Colon (tissue), 2 donors: ENCODE measurements at regions not wholly inside any gene's neighbourhood (a gene's known extent, or its start where the extent isn't known, plus 50 kb on each side); places are given as distances from the start of the nearest gene placed in this dataset.

Experiments used
- FAIRE-seq: peaks from 2 replicates; lab custom pipeline; 2012; peaks lifted over from hg19 to GRCh38; lab: Jason Lieb, UNC
- donor health status: control.
- donor health status: control.

DNA sequence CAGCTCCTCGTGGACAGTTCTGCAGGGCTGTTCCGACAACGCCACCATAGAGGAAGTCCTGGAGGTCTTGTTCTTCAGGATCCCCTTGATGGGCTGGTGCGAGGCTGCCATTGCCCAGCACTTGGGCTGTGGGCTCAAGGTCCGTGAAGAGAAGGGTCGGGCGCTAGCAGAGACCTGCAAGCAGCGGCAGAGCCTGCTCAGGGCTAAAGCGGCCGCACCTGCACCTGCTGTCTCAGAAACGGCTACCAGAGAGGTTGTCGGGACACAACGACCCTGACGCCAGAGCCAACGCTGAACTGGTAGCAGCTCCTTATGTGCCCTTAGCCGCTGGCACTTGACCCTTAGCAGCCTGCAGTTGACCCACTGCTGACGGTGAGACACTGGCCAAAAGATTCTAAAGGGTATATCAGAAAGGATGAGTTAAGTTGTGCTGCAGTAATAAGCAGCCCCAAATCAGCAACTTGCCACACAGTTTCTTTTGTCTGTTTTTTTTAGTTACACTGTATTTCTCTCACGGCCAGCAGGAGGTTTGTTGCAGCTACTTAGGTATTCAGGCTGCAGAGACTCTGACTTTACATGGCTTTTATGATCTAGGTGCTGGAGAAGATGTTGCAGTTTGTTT, 55.5 kb upstream of the ST6GAL2 start:
- FAIRE-seq: no peak

DNA sequence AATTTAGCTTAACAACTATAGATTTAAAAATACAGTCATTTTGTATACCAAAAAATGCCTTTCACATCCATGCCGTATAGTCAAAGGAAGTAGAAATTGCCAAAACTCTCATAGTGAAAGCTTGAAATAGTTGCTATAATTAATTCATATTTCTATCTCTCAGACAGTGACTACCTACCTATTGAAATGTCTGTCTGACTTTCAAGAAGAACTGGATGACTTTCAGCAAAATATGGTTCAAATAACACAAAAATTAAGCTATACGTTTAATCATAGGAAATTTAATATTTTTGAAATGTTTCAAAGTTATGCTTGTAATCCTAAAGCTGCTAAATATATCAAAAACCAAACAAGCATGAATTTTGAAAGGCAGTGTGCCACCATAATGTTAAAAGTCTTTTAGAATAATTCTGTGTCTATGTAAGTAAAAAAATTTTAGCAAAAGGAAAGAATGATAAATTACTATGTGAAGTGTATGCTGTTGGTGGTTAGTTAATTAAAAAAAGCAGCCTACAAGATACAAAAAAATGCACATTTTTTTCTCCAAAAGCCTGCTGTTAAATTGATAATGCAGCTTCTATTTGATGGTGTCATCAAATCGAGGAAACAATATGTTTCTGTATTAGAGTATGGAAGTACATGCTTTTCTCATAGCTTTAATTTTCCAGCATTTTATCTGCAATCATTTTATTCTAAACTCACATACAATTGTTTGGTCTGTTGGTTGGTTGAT, 57.7 kb upstream of the ST6GAL2 start:
- FAIRE-seq: no peak

DNA sequence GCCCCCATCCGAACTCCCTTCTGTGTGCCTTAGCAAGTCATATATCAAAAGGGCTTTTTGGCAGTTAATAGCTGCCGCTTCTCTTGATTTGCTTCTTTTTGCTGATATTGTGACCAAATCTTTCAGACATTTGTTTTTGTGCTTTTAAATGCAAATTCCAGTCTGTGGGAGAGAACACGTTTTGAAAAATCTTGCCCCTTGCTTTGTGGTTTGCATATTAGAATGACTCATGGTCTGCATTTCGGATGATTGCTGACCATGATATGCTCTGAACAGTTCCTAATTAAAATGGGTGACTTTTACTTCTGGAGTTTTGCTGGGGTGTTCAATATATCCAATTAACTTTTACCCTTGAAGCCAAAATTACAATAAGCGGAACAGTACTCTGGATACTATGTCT, 58.2 kb upstream of the ST6GAL2 start:
- FAIRE-seq: no peak

DNA sequence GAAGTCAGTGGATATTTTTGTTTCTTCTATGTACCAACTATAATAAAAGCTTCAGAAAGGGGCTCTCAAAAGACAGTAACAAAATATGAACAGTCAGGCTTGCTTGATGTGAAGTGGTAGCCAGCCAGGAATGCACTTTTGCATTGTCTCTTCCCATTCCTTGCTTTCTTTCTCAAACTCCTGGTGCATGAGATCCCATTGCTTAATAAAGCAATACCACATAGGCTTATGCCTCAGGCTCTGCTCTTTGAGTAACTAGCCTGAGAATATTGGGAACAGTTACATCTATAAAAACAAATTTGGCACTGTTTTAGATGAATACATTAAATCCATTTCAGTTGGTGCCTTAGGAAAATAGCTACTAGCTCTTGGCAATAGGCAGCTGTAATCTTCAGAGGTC, 62.6 kb upstream of the ST6GAL2 start:
- FAIRE-seq: no peak

DNA sequence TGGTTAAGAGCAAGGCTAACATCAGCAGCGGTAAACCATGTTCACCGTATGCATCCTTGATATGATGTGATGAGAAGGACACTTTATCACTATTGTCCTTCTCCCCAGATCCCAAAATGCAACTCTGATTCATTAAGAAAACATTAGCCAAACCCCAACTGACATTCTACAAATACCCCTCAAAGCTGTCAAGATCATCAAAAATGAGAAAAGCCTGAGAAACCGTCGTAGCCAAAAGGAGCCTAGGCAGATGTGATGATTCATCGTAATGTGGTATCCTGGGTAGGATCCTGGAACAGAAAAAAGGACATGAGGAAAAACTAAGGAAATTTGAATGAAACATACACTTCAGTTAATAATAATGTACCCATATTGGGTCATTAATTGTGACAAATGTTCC, 67.3 kb upstream of the ST6GAL2 start:
- no peak for FAIRE-seq

DNA sequence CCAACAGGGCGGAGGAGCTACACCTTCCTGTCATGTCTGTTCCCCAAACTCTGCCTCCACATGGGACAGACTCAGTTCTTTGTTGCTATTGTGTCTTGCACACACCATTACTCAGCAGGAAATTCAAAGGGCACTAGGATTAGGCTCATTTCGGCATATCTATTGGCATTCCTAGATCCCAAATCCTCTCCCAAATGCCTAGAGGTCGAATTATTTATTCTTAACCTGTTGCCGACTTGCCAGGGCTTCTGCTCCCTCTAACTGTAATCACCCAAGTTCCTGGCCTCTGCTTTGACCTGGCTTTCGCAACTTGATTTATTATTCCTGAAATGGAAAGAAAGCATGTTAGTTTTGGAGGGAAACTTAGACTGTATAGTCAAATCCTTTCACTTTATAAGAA, 67.8 kb upstream of the ST6GAL2 start:
- FAIRE-seq: no peak

DNA sequence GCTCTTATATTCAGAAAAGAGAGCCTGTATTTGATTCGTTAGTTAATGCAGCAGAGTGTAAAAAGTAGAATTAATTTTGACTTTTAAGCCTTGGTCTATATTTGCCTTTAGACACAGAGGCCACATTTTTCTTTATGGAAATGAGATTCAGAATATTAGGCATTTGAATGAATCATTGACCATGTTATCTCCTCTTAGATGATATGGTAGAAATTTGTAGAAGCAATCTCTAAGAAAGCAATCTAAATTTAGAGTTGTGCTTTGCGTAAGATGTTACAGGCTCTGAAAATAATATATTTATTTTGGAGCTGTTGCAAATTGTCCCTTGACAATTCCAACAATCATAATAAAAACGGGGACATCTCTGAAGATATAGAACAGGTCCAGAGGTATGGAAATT, 68.3 kb upstream of the ST6GAL2 start:
- FAIRE-seq: no peak

DNA sequence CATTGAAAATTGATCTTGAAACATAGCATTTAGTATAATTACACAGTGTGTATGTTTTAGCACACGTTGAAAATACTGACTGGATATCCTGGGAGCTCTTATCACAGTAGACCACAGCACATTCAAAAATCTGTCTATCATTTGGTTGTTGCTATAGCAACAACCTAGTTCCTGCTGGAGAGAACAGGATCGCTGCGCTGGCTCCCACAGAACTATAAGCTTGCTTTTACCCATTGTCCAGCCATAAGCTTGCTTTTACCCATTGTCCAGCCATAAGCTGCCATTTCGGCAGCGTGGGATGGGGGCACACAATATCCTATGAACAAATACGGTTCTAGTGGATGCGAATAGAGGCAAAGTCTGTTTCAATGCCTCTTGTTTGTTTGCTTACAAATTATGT, 70.4 kb upstream of the ST6GAL2 start:
- no peak for FAIRE-seq

DNA sequence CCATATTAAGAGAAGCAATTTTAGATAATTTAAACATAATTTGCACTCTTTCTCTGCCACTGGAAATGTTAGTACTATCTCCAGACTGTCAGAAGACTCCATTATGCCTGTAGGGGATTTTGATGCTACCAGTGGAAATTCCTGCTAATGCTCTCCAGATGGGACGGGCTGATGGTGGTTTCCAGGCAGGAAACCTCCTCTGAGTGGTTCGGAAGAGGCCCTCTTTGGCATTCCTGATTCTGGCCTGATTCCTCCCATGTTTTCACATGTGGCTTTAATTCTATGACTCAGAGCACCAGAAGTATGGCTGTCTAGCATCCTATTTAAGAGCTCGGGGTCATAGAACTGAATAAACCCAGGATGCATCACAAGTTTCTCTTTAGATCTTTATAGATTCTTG, 70.9 kb upstream of the ST6GAL2 start:
- FAIRE-seq: no peak

DNA sequence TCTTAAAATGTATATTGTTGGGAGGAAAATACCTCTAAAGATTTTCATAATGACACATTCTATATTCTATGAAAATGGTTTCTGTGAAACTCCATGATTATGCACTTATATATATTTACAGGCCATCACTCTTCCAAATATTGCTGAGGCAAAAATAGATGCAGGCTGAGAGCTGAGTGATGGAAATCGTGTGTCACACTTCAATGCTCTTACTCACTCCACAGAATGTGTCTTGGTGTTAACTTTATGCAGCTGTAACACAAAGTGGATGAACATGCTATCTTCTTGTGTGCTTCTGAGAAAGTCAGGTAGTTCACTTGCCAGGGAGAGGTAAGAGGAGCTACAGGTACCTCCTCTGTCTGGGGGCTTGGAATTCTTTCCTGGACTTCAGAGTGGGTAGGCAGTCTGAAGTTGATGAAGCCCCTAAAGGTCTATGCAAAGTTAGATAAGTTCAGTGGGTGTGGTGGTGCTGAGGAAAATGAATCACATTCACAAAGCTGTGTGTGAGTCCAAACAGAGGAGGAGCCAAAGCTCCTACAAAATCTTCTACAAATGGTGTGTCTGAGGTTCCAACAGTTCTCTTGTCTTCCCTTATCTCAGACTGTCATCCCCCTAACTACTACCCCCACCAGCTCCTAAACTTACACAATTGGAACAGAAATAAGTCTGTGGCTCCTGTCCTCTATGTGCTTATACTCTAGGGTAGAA, 74.2 kb upstream of the ST6GAL2 start:
- no peak for FAIRE-seq

DNA sequence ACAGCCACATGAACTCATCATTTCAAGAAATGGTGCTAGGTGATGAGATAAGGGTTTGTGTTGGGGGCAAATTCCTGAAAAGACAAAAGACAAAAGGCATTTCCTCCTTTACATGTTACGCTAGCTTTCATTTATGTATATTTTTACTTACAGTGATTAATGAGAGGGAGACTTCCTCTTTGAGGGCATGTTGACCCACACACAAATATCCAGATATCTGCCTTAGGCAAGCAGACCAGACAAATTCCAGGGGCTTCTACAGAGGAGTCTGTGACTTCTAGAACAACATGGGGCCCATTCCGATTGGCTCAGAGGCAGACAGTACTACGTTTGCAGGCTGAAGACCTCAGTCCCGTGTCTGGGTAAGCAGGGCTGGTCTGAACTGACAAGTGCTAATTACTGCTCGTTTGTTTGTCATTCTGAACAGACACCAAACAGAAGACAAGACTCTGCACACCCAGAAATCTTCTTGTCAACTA, 74.8 kb upstream of the ST6GAL2 start:
- FAIRE-seq: no peak

DNA sequence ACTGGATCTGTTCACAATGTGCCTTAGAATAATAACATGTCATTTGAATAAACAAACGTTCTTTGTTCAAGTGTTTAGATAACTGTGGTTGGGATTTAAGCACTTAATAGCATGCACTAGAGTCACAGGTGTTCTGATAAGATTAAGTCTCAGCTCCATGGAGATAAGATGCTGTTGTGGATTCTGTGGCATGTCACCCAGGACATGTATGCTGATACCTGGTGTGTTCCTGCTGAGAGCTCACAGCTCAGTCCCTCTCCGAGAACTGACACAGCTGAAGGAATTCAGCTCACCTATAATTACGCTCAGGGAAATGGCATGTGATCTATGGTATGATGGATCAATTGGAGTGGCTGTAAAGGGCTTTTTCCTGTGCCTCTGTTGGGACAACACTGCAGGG, 75.4 kb upstream of the ST6GAL2 start:
- FAIRE-seq: no peak

DNA sequence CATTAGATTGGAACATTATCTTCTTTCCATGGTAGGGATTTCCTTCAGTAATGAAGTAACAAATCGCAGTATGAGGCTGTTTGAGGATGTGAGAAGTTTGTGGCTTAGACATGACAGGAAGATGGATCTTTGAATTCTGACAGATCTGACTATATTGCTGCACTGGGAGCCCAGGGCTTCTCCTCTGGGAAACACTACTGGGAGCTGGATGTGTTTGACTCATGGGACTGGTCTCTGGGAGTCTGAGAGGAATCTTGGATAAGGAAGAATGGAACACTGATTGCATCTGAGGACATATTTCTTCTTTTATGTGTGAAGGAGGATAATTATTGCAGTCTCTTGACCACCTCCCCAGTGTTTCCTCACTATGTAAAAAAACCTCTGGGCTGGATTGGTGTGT, 77.2 kb upstream of the ST6GAL2 start:
- no peak for FAIRE-seq

DNA sequence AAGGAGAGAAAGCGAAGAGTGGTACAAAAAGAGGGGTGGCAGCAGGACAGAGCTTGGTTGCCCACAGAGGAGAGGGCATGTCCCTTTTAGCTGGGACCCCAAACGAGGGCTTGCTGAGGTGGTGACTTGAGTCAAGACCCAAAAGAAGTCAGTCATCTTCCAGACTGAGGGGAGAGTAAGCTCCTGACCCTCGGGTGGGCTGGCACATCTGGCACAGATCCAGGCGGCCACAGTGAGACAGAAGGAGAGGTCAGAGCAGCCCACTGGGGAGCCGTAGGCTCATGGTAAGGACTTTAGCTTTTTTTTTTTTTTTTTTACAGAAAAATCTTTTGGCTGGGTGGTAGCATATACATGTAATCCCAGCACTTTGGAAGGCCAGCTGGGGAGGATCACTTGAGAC, 77.9 kb upstream of the ST6GAL2 start:
- no peak for FAIRE-seq

DNA sequence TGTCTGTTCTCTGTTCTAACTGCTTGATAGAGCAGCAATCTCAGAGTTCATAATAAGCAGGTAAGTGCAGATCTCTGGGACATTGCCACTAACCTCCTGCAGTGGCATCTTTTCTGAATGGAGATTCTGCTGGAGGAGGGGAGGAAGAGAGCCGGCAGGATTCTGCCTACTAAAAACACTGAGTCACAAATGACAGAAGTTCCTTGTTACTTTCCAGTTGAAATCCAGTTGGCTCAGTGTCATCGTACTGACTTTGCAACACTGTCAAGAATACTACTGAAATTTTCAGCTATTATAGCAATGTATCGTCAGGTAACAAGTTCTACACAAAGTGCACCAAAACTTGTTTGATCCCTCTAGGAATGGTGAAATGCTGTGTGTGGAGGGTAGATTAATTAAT, 79.6 kb upstream of the ST6GAL2 start:
- no peak for FAIRE-seq

DNA sequence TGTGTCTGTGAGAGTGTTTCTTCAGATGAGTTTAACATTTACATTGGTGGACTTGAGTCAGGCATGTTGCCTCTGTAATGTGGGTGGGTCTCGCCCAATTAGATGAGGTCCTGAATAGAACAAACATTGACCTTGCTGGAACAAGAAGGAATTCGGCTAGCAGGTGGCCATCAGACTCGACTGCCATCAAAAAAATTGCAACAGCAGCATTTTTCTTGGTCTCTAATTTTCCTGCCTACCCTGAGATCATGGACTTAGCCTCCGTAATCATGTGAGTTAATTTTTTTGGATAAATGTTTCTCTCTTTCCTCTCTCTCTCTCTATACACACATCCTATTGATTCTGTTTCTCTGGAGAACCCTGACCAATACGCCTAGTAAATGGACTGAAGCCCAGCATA, 83.8 kb upstream of the ST6GAL2 start:
- FAIRE-seq: no peak

DNA sequence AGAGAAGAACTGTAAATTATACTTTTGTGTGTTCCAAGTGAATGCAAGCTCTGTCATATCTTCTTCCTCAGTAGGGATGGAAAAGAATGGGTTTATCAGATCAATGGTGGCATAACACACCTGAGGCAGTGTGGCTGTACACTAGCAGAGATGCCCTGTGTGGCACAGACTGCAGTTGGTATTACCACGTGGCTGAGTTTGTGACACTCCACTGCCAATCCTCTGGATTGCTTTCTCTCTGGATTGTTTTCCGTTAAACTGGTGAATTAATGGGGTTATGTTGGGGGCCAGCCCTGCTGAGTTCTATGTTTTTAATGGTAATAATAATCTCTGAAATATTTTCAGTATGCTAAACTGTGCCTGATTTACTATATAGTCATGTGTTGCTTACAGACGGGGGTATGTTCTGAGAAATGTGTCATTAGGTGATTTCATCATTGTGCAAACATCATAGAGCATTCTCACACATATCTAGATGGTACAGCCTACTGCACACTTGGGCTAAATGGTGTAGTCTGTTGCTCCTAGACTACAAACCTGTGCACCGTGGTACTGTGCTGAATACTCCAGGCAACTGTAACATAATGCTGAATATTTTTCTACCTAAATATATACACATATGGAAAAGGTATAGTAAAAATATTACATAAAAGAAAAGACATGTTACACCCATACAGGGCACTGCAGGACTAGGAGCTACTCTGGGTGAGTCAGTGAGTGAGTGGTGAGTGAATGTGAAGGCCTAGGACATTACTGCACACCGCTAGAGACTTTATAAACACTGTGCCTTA, 84.7 kb upstream of the ST6GAL2 start:
- no peak for FAIRE-seq

DNA sequence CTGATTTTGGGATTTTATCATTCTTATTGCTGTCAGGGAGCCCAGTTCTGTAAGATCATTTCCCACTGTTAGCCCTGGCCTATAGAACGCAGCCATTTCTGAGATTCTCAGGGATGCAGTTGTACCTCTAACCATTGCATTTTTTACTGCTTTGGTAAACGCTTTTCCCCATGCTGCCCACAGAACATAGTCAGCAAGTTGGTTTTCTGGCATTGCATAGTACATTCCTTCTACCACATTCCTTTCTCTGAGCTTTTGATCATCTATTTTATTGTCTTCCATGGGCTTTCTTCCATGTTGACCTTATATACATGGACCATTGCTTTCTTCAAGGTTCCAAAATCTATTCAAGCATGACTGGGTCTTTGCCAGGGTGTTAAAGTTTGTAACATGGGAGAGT, 86.8 kb upstream of the ST6GAL2 start:
- FAIRE-seq: no peak

DNA sequence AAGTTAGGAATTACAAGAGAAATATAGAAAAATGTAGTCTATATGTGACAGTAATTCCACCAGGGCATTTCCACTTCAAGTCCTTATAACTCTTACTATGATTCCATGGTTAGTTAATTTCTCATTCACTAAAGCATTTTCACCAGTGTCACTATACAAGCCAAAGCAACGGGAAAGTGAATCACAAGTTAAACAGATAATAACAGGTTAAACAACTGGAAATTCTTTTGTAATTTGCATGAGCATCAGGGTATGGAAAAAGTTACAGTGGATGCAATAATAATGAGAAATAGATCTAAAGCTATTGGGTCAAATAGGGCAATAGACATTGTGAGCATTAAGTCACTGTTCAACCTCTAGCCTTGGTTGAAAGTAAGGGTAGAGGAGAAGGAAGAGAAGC, 88.9 kb upstream of the ST6GAL2 start:
- no peak for FAIRE-seq

DNA sequence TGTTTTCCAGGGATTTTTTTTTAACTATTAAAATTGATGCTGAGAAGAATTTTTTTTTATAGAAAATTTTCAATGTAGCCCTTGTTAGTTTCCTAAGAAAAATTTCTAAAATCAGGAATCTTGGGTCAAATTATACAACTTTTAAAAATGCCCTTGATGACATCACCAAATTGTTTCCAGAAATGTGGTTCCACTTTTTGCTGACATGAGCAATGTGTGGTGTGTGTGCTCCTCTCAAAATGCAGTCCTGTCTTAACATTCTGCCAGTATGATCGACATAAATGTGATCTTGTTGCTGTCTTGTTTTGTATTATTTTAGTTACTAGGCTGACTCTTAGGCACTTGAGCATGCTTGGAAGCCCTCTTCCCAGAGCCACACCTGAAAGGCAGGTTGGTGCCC, 89.7 kb upstream of the ST6GAL2 start:
- no peak for FAIRE-seq

DNA sequence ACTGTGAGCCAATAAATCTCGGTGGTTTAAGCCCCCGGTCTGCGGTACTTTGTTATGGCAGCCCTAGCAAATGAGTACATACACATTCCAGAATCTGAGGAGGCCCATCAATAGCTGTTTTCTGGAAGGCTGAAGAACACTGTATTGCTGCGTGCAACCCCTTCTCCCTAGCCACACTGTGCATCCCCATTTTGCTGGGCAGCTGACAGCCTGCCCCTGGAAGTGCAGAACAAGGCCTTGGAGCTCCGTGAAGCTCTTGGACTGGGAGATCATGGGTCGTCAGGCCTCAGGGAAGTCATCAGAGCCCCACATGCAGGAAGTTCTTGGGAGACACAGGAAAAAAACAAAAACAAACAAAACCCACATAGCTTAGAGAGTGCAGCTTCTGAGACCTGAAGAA, 90.6 kb upstream of the ST6GAL2 start:
- FAIRE-seq: no peak

DNA sequence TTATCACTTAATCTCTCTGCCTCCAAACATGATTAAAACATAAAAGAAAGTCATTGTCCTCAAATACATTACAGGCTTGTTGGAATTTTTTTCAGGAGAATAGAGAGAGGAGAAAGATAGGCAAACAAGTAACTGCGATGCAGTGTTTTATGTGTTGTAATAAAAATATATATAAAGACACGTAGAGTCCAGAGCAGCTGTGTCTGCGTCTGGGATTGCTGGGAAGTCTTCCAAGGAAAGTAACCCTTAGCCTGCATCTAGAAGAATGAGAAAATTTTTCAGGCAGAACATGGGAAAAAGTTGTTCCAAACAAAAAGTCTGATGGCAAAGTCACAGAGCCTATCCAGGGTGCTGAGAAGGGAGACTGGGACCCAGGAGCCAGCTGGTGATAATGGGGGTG, 91.8 kb upstream of the ST6GAL2 start:
- FAIRE-seq: no peak

DNA sequence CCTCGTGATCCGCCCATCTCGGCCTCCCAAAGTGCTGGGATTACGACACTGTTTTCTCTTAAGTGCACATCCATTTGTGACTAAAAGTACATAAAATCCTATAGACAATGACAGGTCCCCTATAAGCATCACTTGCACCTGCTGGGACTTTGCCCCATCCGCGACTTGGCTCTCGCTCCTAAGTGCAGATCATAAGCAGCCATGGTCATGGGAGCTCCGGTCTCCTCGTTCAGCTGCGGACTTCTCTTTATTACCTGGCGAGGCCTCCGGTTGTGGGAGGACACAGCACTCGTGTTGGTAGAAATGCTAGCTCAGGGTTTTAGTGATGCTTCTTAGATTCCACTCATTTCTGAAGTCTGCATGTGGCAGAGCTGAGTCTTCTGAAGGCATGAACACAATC, 92.7 kb upstream of the ST6GAL2 start:
- no peak for FAIRE-seq
